WI38 (cell line): ENCODE measurements at regions not wholly inside any gene's neighbourhood (a gene's known extent, or its start where the extent isn't known, plus 50 kb on each side); places are given as distances from the start of the nearest gene placed in this dataset.
"Not testable (repeated sequence)": the region's sequence is repeated elsewhere in the genome, so short reads cannot be mapped to it uniquely, and the experiment has no call there.

Experiments
- H3K4me3 ChIP-seq: 2 replicates; pipeline ENCODE4 v1.5.1; 2011; ENCODE audit warnings: low read depth, mild to moderate bottlenecking, control low read depth, low read length
- CTCF ChIP-seq: IDR thresholded peaks from 2 replicates; pipeline ENCODE4 v1.5.1; 2012; ENCODE audit warnings: low read depth, mild to moderate bottlenecking, control low read depth, low read length

- H3K4me3 ChIP-seq = no peak overlapping the region
- no peak for TF ChIP-seq CTCF
These were observed 1374.4 kb upstream of the CDH8 start for GRCh38 chr16:63410594-63410993.

GRCh38 chr16:63403792-63404191 lies 1367.6 kb upstream of the CDH8 start:
- TF ChIP-seq CTCF = no peak
- H3K4me3 ChIP-seq = no peak overlapping the region

GRCh38 chr16:63388277-63388676 lies 1352.0 kb upstream of the CDH8 start:
- H3K4me3 ChIP-seq = not testable (repeated sequence)

- no peak for TF ChIP-seq CTCF
- no peak overlapping the region for H3K4me3 ChIP-seq
These were observed 1349.6 kb upstream of the CDH8 start for GRCh38 chr16:63385714-63386432.

GRCh38 chr16:63373744-63374143 lies 1337.5 kb upstream of the CDH8 start:
- no peak overlapping the region for H3K4me3 ChIP-seq
- TF ChIP-seq CTCF = no peak

GRCh38 chr16:63372815-63373214 lies 1336.6 kb upstream of the CDH8 start:
- no peak overlapping the region for H3K4me3 ChIP-seq
- TF ChIP-seq CTCF = no peak

GRCh38 chr16:63372283-63372682 lies 1336.0 kb upstream of the CDH8 start:
- H3K4me3 ChIP-seq = no peak overlapping the region
- TF ChIP-seq CTCF = no peak
